CD4-positive, CD25-positive, alpha-beta regulatory T cell (primary cell): ENCODE measurements at regions not wholly inside any gene's neighbourhood (a gene's known extent, or its start where the extent isn't known, plus 50 kb on each side); places are given as distances from the start of the nearest gene placed in this dataset.

Experiments used
- ATAC-seq, 2 donors: fragments of 150-1000 bp; cut with Tn5 transposase; one replicate each; pipeline ENCODE4 v1.10.0; 2021; ENCODE audit warnings: low read depth in 2 of 2, moderate number of reproducible peaks in 2 of 2, moderate library complexity in 1 of 2
- DNase-seq, 3 donors: peaks; one replicate each; pipeline versions ENCODE4 v3.0.0 to v3.0.0-alpha.2; 2012 to 2022; ENCODE audit warnings: mixed read lengths in 1 of 3
- H3K27ac ChIP-seq: one replicate; pipeline ENCODE4 v1.7.0; 2013; ENCODE audit warnings: mild to moderate bottlenecking, low read length; ENCODE audit not compliant: insufficient read depth, poor library complexity, severe bottlenecking
- H3K27me3 ChIP-seq: one replicate; pipeline ENCODE4 v1.7.0; 2013; ENCODE audit warnings: low read length; ENCODE audit not compliant: control insufficient read depth, insufficient read depth
- H3K36me3 ChIP-seq: one replicate; pipeline ENCODE4 v1.7.0; 2013; ENCODE audit warnings: mild to moderate bottlenecking, low read length, moderate library complexity; ENCODE audit not compliant: control insufficient read depth, insufficient read depth
- H3K4me1 ChIP-seq: 2 replicates; pipeline ENCODE4 v1.7.0; 2013; ENCODE audit warnings: mild to moderate bottlenecking, low read length; ENCODE audit not compliant: insufficient read depth, control insufficient read depth, poor library complexity, severe bottlenecking
- H3K4me3 ChIP-seq: one replicate; pipeline ENCODE4 v1.7.0; 2013; ENCODE audit warnings: low read depth, mild to moderate bottlenecking, low read length, moderate library complexity
- H3K9me3 ChIP-seq, 2 experiments: 1 replicate in 1 of 2; 2 replicates in 1 of 2; pipeline ENCODE4 v1.7.0; 2013; ENCODE audit warnings: low read length in 2 of 2, mild to moderate bottlenecking in 1 of 2, moderate library complexity in 1 of 2; ENCODE audit not compliant: control insufficient read depth in 2 of 2
- H3K27ac Mint-ChIP-seq, 3 donors: one replicate each; pipeline ENCODE4 v1.8.0; 2020 to 2022; ENCODE audit warnings: mild to moderate bottlenecking in 3 of 3, mixed read lengths in 3 of 3, moderate library complexity in 2 of 3
- H3K27me3 Mint-ChIP-seq: one replicate; pipeline ENCODE4 v1.8.0; 2022; ENCODE audit warnings: mild to moderate bottlenecking, mixed read lengths
- H3K36me3 Mint-ChIP-seq: one replicate; pipeline ENCODE4 v1.8.0; 2020; ENCODE audit warnings: mixed read lengths
- H3K4me1 Mint-ChIP-seq, 4 donors: one replicate each; pipeline ENCODE4 v1.8.0; 2020 to 2022; ENCODE audit warnings: mixed read lengths in 4 of 4, mild to moderate bottlenecking in 1 of 4
- H3K4me3 Mint-ChIP-seq, 4 donors: one replicate each; pipeline ENCODE4 v1.8.0; 2020 to 2022; ENCODE audit warnings: mild to moderate bottlenecking in 4 of 4, mixed read lengths in 4 of 4, moderate library complexity in 3 of 4
- H3K9me3 Mint-ChIP-seq, 7 donors: one replicate each; pipeline ENCODE4 v1.8.0; 2020 to 2022; ENCODE audit warnings: mixed read lengths in 7 of 7, mild to moderate bottlenecking in 3 of 7, moderate library complexity in 2 of 7

DNA sequence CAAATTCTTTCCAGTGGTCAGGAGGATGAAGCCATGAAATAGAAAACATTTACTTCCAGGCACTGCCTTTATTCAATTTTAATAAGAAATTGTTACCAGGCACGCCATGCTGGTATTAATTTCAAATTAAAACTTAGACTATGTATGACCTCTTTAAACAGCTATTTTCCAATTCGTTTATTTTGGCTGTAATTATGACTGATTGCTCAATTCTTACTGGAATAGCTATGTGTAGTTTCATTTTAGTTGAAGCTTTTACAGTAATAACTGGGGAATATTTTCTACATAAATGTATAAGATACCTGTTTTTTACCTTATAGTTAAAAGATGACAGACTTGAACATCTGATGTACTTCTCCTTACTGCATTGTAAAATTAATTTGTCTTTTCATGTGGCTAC is 480.0 kb upstream of the GOLIM4 start:
- Mint-ChIP-seq H3K4me3 (no peak overlapping the region), H3K36me3 (no peaks in the 10 kb centered on the region), H3K9me3 (peaks cover 0 to 6% (median 1%) of the 10 kb centered on the region in 7 donors), H3K27me3 (no peaks in the 10 kb centered on the region), H3K27ac (no peak overlapping the region), H3K4me1 (no peaks in the 10 kb centered on the region)
- ATAC-seq: no peak
- H3K27me3 ChIP-seq: no peaks in the 10 kb centered on the region
- H3K4me1 ChIP-seq: no peaks in the 10 kb centered on the region
- no peaks in the 10 kb centered on the region for H3K9me3 ChIP-seq
- no peak for DNase-seq
- no peak overlapping the region for H3K4me3 ChIP-seq
- H3K36me3 ChIP-seq: no peaks in the 10 kb centered on the region
- no peak overlapping the region for H3K27ac ChIP-seq

DNA sequence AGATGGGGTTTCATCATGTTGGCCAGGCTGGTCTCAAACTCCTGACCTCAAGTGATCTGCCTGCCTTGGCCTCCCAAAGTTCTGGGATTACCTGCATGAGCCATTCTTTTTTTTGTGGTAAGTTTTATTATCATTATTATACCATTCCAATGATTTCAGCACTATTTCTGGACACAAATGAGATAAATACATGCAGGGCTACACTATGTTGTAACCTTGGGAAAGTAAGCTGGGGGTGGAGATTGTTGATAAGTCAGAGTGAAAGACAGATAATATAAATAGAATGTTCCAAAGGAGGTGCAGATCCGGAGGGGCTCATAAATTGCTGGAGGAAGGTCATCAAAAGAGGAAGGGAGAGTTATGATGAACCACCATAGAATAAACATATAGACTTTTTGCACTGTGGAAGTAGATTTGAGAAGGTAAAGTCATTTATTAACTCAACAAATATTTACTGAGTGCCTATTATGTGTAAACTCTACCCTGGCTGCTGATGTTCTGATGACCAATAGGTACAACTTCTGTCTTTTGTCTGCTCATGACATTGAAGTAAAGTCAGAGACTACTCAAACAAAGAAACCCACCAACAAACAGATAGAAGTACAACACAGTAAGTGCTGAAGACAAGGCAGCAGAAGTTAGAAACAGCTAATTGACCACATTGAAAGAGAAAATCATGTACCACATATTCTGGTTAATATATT is 478.9 kb upstream of the GOLIM4 start:
- DNase-seq (no peak), ATAC-seq (no peak)
- Mint-ChIP-seq H3K27me3 (no peaks in the 10 kb centered on the region), H3K4me3 (no peak overlapping the region), H3K36me3 (no peaks in the 10 kb centered on the region), H3K9me3 (peaks cover 0 to 6% (median 1%) of the 10 kb centered on the region in 7 donors), H3K4me1 (no peaks in the 10 kb centered on the region), H3K27ac (no peak overlapping the region)
- Histone ChIP-seq H3K36me3 (no peaks in the 10 kb centered on the region), H3K27ac (no peak overlapping the region), H3K9me3 (no peaks in the 10 kb centered on the region), H3K4me3 (no peak overlapping the region), H3K4me1 (no peaks in the 10 kb centered on the region), H3K27me3 (no peaks in the 10 kb centered on the region)

DNA sequence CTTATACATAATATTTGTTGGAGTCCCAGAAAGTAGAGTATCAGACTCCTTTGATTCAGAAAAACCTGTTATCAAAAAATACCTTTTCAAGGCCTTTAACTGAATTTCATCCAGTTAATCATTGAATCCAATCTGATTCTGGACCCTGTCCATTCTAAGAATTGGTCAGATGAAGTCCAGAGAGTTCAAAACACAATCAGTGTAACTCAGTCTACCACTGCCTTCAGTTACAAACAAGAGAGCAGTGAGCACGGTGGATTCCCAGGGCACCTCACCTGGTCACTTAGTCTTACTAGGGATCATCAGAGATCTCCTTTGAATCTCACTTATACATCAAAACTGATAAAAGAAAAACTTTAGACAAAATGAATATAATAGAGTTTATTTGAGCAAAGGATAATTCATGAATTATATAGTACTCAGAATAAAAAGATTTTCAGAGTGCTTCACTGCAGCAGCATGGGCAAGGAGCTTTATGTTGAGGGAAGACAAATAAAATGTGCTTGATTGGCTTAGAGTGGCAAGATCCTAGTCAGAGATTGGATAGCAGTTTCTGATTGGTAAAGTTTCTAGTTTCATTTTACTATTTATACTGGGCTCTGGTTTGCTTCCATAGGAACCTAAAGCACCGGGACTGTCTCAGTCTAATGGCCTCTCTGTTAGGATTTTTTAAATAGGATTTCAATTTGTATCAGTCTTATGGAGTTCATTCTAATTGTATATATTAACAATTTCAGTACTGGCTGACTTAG is 474.9 kb upstream of the GOLIM4 start:
- ATAC-seq: no peak
- H3K4me3 Mint-ChIP-seq: no peak overlapping the region
- Histone ChIP-seq H3K27ac (no peak overlapping the region), H3K36me3 (no peaks in the 10 kb centered on the region), H3K4me3 (no peak overlapping the region), H3K9me3 (no peaks in the 10 kb centered on the region), H3K27me3 (no peaks in the 10 kb centered on the region), H3K4me1 (no peaks in the 10 kb centered on the region)
- no peak for DNase-seq
- no peaks in the 10 kb centered on the region for H3K36me3 Mint-ChIP-seq
- no peak overlapping the region for H3K27ac Mint-ChIP-seq
- peaks cover 0 to 17% (median 1%) of the 10 kb centered on the region in 7 donors for H3K9me3 Mint-ChIP-seq
- no peaks in the 10 kb centered on the region for H3K4me1 Mint-ChIP-seq
- H3K27me3 Mint-ChIP-seq: no peaks in the 10 kb centered on the region

DNA sequence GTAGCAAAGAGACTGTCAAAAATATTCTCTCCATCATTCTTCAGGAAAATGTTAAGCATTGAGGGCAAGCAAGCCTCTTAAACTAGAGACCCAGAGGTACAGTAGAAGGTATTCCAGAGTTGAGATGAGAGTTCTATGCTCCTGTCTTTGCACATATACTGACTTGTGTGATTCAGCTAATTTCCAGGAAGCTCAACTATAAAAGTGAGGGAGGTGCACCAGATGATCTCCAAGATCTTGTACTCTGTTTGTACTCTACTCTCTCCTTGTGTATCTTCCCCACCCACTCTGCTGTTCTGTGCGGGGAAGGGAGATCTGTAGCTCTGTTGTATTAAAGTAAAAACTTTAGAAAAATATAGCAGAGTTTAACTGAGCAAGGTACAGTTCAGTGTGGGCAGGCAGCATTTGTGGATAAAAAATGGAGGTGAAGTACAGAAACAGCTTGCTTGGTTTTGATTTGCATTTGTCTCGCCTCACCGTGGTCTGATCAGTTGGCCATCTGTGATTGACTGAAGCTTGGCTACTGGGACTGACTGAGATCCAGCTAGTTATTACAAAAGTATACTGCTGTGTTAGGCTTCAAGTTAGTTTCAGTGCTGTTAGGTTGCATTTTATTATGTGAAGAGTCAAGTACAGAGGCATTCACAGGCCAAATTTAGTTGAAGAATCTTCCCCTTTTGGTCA is 463.1 kb upstream of the GOLIM4 start:
- ATAC-seq: no peak

DNA sequence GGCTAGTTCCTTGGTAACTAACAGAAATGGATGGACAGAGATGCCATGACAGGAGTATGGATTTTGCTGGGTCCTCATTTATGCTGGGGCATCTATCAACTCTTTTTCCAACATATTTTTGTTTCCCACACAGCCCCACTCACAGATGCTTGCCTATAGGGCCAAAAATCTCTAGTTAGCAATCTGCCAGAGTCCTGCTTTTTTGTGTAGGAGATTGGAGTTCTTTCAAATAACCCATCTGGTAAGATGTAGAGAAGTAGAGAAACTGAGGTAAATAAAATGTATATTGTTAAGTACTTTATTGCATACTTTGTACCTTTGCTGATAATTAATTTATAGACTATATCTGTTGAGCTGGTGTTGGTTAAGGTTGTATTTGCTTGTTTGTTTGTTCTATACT is 456.5 kb upstream of the GOLIM4 start:
- Mint-ChIP-seq H3K9me3 (peaks cover 0 to 12% (median 5%) of the 10 kb centered on the region in 7 donors), H3K27ac (no peak overlapping the region), H3K27me3 (no peaks in the 10 kb centered on the region), H3K36me3 (no peaks in the 10 kb centered on the region), H3K4me3 (no peak overlapping the region), H3K4me1 (no peaks in the 10 kb centered on the region)
- Histone ChIP-seq H3K4me3 (no peak overlapping the region), H3K36me3 (no peaks in the 10 kb centered on the region), H3K27ac (no peak overlapping the region), H3K9me3 (no peaks in the 10 kb centered on the region), H3K27me3 (no peaks in the 10 kb centered on the region), H3K4me1 (no peaks in the 10 kb centered on the region)
- ATAC-seq: no peak
- DNase-seq: no peak

More for the DNA sequence above, 463.1 kb upstream of the GOLIM4 start:
- Histone ChIP-seq H3K4me1 (no peaks in the 10 kb centered on the region), H3K36me3 (no peaks in the 10 kb centered on the region), H3K4me3 (no peak overlapping the region), H3K9me3 (no peaks in the 10 kb centered on the region), H3K27me3 (no peaks in the 10 kb centered on the region), H3K27ac (no peak overlapping the region)
- H3K27me3 Mint-ChIP-seq: no peaks in the 10 kb centered on the region
- H3K4me1 Mint-ChIP-seq: no peaks in the 10 kb centered on the region
- no peaks in the 10 kb centered on the region for H3K36me3 Mint-ChIP-seq
- no peak overlapping the region for H3K27ac Mint-ChIP-seq
- H3K4me3 Mint-ChIP-seq: no peak overlapping the region
- DNase-seq: no peak
- peaks cover 0 to 8% (median 3%) of the 10 kb centered on the region in 7 donors for H3K9me3 Mint-ChIP-seq

DNA sequence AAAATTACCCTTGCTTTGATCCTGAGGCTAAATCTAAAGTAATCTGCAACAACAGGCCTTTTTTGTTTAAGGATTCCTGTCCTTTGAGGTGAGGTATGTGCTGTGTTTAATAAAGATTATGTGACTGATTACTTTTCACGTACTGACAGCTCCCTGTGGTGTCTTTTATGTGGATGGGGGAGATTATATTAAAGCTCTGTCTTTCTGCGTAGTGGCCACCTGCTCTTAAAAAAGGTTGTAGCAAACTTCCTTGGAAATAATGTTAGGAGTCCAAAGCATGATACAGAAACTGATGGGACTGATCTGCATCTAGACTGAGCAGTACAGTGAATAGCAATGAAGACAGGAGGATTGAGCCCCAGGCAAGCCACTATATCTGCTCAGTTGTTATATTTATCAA is 453.0 kb upstream of the GOLIM4 start:
- Histone ChIP-seq H3K36me3 (no peaks in the 10 kb centered on the region), H3K27me3 (no peaks in the 10 kb centered on the region), H3K9me3 (no peaks in the 10 kb centered on the region), H3K4me3 (no peak overlapping the region), H3K4me1 (no peaks in the 10 kb centered on the region), H3K27ac (no peak overlapping the region)
- Mint-ChIP-seq H3K27ac (no peak overlapping the region), H3K9me3 (peaks cover 0 to 10% (median 5%) of the 10 kb centered on the region in 7 donors), H3K36me3 (no peaks in the 10 kb centered on the region), H3K27me3 (no peaks in the 10 kb centered on the region), H3K4me1 (no peaks in the 10 kb centered on the region), H3K4me3 (no peak overlapping the region)
- DNase-seq (no peak), ATAC-seq (no peak)

DNA sequence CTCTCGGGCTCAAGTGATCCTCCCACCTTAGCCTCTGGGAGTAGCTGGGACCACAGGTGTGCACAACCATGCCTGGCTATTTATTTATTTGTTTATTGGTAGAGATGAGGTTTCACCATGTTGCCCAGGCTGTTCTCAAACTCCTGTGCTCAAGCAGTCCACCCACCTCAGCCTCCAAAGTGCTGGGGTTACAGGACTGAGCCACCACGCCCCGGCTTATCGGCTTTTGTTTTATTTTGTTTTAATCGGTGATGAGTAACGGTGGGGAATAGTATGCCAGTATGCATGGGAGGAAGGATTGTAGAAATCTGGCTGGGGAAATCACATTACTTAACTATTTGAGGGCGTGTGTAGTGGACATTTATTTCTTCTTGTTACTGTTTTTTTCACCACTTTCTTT is 451.0 kb upstream of the GOLIM4 start:
- no peak for ATAC-seq
- no peaks in the 10 kb centered on the region for H3K27me3 Mint-ChIP-seq
- no peak for DNase-seq
- no peaks in the 10 kb centered on the region for H3K4me1 Mint-ChIP-seq
- H3K36me3 ChIP-seq: no peaks in the 10 kb centered on the region
- no peak overlapping the region for H3K27ac ChIP-seq
- H3K36me3 Mint-ChIP-seq: no peaks in the 10 kb centered on the region
- no peak overlapping the region for H3K27ac Mint-ChIP-seq
- H3K27me3 ChIP-seq: no peaks in the 10 kb centered on the region
- no peak overlapping the region for H3K4me3 Mint-ChIP-seq
- H3K4me1 ChIP-seq: no peaks in the 10 kb centered on the region
- H3K9me3 ChIP-seq: no peaks in the 10 kb centered on the region
- no peak overlapping the region for H3K4me3 ChIP-seq
- H3K9me3 Mint-ChIP-seq: peaks cover 0 to 12% (median 7%) of the 10 kb centered on the region in 7 donors
